ENCODE measurements at regions not wholly inside any gene's neighbourhood (a gene's known extent, or its start where the extent isn't known, plus 50 kb on each side); places are given as distances from the start of the nearest gene placed in this dataset.

- H3K27ac ChIP-seq, result no peak overlapping the region
These were observed 104.7 kb upstream of the PKDCC start for GRCh38 chr2:41943159-41943558.

DNA sequence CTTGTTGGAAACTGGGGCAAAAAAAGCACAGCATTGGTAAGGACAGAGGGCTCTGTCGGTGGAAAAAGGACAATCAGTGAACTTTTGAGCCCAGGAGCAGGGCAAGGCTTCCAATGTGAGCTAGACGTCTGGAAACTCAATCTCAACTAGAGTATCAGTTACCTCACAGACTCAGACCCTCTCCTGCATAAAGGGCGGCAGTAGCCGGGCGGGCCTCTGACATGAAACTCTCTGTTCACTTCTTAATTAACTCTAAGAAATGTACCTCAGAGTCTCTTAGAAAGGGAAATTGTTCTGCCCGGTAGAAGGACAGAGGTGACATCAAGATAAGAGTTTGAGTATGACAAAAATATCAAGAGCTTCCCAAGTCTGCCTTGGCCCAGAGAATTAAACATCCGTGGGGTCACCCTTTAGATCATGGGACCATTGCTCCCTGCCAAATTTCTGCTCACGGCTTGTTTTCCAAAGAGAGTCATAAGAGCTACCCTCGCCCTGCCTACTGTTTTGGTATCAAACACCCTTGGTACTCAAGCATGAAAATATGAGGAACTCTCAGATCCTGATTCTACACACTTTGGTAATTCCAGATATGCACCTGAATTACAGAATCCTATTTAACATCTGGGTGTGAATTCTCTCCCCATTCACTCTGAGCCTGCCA lies 103.5 kb upstream of the PKDCC start:
- DNase-seq (ENCODE audit: low read depth, low spot score), result no peak
- no peak overlapping the region for H3K27ac ChIP-seq

More at GRCh38 chr2:41943159-41943558, 104.7 kb upstream of the PKDCC start:
- DNase-seq (ENCODE audit: low read depth, low spot score), result no peak

- no peak for DNase-seq (ENCODE audit: low read depth, low spot score)
These were observed 100.0 kb upstream of the PKDCC start for GRCh38 chr2:41947701-41948396.

GRCh38 chr2:41948397-41948763 lies 99.4 kb upstream of the PKDCC start:
- no peak for DNase-seq (ENCODE audit: low read depth, low spot score)
- no peak overlapping the region for H3K27ac ChIP-seq

More at GRCh38 chr2:41947701-41948396, 100.0 kb upstream of the PKDCC start:
- H3K27ac ChIP-seq, result no peak overlapping the region

DNA sequence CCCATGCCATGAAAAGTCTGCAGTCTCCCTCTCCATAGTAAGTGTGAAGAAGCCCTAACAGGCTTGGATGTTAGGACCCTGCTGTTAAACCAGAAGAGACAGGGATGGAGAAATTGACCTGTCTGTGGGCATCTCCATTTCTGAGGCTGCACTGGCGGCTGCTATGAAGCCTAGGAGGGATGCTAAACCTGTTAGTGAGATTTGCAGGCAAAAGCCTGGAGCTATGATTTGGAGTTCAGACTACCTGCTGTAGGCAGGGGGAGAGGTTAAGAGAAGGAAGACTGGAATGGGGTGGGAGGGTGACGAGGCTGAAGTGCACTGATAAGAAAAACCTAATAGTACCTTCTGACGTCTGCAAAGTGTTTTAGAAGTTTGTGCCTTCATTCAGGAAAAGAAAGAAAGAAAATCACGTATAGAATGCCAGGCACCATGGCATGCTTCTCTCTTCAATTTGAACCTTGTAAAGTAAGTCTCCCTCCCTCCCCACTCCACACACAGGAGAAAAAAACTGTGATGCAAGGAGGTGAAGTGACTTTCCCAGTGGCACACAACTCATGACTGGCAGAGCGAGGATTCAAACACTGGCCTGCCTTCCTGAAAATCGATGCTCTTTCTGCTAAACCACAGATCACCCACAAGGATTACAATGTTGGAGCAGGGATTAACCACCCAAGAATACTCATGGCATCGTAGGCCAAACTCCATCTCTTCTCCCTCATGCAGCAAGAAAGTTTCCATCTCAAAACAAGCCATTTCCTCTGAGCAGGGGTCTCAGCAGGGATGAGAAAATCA lies 98.5 kb upstream of the PKDCC start:
- no peak overlapping the region for H3K27ac ChIP-seq
- no peak for DNase-seq (ENCODE audit: low read depth, low spot score)

DNA sequence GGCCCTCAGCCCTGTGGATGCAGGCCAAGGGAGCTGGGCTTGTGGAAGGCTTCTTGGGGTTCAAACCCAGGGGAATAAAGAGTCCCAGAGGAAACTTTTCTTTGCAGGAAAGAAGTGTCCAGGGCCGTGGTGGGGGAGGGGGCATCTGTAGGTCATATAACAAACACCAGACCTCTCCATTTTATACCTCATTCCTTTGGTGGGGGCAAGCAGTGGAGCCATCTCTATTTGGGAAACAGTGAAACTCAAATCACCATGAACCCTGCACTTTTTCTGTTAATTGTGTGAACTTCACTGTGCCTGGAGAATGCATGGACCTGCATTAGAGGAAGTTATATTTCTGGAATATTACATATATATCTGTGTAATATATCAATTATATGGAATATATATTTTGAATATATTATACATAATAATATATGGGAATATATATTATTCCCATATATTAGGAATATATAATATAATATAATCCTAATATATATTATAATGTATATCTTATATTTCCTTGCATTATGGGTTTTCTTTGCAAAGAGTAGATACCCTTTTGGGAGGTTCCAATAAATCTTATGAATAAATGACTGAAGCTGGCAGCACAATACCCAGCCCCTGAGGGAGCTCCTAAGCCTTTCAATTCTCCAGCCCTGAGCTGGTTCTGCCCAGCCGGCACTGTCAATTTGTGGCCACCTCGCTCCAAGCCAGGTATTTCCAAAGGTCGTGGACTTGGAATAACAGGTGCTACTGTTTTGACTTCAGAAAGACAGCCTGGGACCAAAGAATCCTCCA lies 97.7 kb upstream of the PKDCC start:
- no peak overlapping the region for H3K27ac ChIP-seq
- DNase-seq (ENCODE audit: low read depth, low spot score), result no peak

DNA sequence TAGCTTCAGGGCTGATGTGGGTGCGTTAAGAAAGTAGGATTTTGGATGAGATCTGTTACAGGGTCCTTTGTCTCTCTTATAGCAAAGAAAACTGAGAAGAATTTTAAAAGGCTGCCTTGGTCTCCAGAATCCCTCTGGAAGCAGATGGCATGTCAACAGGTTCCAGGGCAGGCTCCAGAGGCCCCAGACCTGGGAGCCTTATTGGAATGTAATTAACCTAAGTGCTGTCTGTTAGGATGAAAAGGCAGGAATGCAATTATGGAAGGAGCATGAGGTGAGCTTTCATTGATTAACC lies 97.2 kb upstream of the PKDCC start:
- H3K27ac ChIP-seq, result no peak overlapping the region
- DNase-seq (ENCODE audit: low read depth, low spot score), result no peak

DNA sequence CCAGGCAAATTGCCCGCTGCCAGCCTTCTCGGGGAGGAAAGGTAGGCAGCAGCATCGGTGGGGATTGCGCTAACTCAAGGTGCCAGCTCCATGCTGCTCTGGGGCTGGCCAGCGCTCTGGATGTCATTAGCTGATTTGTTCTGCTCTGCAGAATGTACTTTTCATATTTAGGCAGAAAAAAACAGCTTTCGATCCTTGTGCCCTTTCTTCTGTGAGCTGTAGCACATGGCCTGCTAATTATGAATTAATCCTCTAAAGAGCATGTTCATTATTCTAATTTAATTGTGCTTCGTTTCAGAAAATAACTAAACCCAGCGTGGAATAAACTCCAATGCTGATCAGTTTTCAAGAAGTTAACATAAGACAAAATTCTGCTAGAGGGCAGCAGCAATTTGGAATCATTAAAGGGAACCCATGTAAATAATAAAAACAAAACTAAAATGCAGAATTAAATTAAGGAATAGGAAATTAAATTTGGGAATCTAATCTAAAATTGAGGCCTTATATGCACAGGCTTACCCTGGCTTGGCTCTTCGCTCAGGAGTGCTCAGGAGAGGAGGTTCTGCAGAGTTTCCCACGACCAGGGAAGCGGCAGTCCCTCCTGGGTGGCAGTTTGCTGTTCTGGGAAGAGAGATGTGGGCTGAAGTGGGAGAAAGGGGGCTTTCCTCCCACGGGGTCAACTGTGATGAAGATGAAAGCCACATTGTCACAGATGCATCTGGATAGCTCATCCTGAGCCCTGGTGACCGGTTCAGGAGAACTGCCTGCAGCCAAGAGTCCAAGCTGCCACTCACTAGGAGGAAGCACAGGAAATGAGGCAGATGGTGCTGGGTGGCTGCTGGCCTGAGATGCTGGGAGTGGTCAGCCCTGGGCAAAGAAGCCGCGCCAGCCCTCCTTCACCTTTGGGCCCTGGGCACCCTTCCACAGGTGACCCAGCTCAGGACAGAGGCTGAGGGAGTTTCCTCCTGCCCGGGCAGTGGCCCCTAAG lies 93.2 kb upstream of the PKDCC start:
- H3K27ac ChIP-seq, result no peak overlapping the region
- DNase-seq (ENCODE audit: low read depth, low spot score), result no peak

- no peak for DNase-seq (ENCODE audit: low read depth, low spot score)
These were observed 92.3 kb upstream of the PKDCC start for GRCh38 chr2:41955316-41956043.

DNA sequence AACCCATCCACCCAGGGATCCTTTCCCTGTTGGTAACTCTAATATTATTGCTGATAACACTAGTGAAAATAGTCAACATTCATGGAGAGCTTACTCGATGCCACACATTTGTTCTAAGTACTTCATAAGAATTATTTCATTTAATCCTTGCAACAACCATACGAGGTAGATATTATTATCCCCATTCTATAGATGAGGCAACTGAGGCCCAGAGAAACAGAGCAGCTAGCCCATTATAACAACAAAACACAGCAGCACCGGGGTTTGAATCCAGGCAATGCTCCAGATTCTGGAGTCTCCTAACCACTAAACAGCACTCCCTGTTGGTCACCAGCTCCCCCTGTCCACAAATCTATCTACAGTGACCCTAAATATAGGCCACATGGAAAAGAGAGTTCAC lies 90.4 kb upstream of the PKDCC start:
- no peak for DNase-seq (ENCODE audit: low read depth, low spot score)
- no peak overlapping the region for H3K27ac ChIP-seq

More at GRCh38 chr2:41955316-41956043, 92.3 kb upstream of the PKDCC start:
- H3K27ac ChIP-seq, result no peak overlapping the region

- DNase-seq (ENCODE audit: low read depth, low spot score), result no peak
- H3K27ac ChIP-seq, result no peak overlapping the region
These were observed 89.6 kb upstream of the PKDCC start for GRCh38 chr2:41958251-41958650.

DNA sequence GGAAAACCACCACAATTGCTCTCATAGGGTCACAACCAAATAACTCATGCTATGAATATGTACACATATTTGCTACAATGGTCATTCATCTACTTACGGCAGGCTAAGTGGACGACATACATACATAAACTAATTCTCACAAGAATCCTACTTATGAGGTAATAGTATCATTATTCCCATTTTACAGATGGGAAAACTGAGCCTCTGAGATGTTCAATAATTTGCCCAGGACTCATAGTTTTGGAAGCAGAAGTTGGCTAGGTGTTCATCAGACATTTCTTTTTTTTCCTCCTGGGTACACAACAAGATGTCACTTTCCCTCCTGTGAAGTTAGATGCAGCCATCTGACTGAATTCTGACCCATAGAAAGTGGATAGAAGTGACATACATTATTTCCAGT lies 89.0 kb upstream of the PKDCC start:
- no peak for DNase-seq (ENCODE audit: low read depth, low spot score)
- no peak overlapping the region for H3K27ac ChIP-seq

DNA sequence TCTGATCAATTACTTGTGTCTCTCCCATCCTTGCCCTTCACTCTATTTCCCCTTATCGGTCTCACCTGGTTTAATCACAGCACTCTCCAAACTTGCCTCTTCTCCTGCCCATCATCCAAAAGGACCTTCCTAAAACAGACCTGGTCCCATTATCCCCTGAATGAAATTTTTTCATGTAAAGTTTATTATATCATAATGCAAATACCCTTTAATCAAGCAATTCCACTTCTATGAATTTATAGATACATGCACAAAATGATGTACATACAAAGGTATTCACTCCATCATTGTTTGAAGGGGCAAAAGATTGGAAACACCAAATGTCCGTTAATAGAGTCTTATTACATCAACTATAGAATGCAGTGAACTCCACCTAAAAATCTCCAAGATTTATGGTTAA lies 88.1 kb upstream of the PKDCC start:
- H3K27ac ChIP-seq, result no peak overlapping the region
- no peak for DNase-seq (ENCODE audit: low read depth, low spot score)

GRCh38 chr2:41962922-41963622 lies 84.7 kb upstream of the PKDCC start:
- DNase-seq (ENCODE audit: low read depth, low spot score), result no peak
- H3K27ac ChIP-seq, result no peak overlapping the region

- no peak for DNase-seq (ENCODE audit: low read depth, low spot score)
- no peak overlapping the region for H3K27ac ChIP-seq
These were observed 83.9 kb upstream of the PKDCC start for GRCh38 chr2:41963661-41964525.

DNA sequence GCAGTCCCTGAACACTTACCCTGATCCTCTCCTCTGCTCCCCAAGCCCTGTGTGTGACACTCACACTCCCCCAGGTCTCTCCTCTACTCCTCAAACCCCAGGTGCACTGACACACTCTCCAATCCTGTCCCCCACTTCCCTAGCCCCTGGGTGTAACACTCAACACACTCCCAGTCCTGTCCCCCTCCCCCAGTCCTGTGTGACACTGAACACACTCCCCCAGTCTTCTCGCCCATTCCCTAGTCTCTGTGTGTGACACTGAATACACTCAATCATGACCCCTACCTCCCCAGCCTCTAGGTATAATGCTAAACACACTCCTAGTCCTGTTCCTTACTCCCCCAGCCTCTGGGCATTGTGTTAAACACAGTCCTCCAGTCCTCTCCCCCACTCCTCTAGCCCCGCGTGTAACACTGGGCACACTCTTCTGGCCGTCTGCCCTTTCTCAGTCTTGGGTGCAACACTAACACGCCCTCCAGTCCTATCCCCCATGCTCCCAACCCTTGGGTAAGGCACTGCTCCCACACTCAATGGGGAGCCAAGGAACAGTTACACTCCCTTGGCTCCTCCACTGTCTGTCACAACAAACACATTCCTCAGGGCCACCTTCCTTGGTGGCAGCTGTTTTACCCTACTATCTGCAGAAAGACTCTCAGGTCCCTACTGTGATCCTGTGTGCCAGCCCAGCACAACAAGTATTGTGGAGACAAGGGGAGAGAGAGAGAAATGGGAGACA lies 82.5 kb upstream of the PKDCC start:
- H3K27ac ChIP-seq, result no peak overlapping the region

DNA sequence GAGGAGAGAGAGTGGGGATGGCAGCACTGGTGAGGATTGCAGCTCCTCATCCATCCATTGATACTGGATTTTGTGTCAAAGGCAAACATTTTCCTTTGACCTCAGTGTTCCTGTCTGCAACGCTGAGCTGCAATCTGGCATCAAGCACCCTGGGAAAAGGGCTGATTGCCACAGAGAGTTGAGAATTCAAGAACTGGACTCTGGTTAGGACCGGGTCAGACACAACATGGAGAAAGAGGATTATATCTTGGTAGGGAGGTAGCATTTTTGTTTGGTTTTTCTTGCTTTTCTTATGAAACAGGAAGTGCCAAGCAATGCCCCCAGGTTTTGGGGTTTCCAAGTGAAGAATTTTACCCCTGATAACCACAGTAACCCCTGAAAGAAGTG lies 81.9 kb upstream of the PKDCC start:
- no peak for DNase-seq (ENCODE audit: low read depth, low spot score)
- no peak overlapping the region for H3K27ac ChIP-seq

More for the DNA sequence above, 82.5 kb upstream of the PKDCC start:
- DNase-seq (ENCODE audit: low read depth, low spot score), result no peak
